Bronchial epithelial cell (primary cell): ENCODE measurements at regions not wholly inside any gene's neighbourhood (a gene's known extent, or its start where the extent isn't known, plus 50 kb on each side); places are given as distances from the start of the nearest gene placed in this dataset.

Experiments
- DNase-seq: peaks from one replicate; pipeline ENCODE4 v3.0.0-alpha.2; 2010; ENCODE audit warnings: low read depth
- FAIRE-seq: peaks from 2 replicates; lab custom pipeline; 2011; peaks lifted over from hg19 to GRCh38; lab: Jason Lieb, UNC
- H3K27me3 ChIP-seq: 2 replicates; pipeline ENCODE4 v1.5.1; 2011; ENCODE audit warnings: low read length; ENCODE audit not compliant: control insufficient read depth, insufficient read depth
- H3K36me3 ChIP-seq: 2 replicates; pipeline ENCODE4 v1.5.1; 2011; ENCODE audit warnings: low read length; ENCODE audit not compliant: control insufficient read depth, insufficient read depth
- H3K4me3 ChIP-seq: 2 replicates; pipeline ENCODE4 v1.5.1; 2011; ENCODE audit warnings: mild to moderate bottlenecking, low read depth, low read length, control low read depth
- TF ChIP-seq, protein P1 (sequence below): IDR thresholded peaks from 2 replicates; pipeline ENCODE4 v1.5.1; 2011; ENCODE audit warnings: mild to moderate bottlenecking, moderate library complexity, low read length, control low read depth, inconsistent platforms; ENCODE audit not compliant: insufficient read depth, severe bottlenecking

DNA sequence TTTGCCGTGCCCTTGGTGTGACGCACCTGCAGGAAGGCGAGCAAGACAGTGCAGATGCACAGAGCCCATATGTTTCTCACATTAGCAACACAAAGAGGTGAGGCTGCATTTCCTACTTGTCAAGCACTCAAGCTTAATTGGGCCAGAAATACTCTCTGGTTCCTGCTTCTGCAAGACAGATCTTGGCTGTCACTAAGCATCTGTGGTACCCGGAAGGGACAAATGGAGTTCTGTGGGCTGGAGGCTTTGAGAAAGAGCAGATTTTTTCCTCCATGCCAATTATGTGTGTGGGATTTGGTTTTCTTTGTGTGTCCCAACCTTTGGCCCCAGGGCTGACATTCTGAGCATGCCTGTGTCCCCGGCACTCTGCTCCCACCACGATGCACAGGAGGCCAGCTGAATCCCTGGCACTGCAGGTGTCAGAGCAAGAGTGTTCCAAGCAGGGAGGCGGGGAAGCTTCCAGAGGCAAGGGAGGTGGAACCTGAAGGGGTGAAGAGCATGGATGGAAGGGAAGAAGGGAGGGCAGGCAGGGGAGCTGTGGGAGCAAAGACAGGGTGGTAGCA is 52.0 kb upstream of the STUM start:
- H3K36me3 ChIP-seq: no peaks in the 10 kb centered on the region
- TF ChIP-seq, protein P1, sequence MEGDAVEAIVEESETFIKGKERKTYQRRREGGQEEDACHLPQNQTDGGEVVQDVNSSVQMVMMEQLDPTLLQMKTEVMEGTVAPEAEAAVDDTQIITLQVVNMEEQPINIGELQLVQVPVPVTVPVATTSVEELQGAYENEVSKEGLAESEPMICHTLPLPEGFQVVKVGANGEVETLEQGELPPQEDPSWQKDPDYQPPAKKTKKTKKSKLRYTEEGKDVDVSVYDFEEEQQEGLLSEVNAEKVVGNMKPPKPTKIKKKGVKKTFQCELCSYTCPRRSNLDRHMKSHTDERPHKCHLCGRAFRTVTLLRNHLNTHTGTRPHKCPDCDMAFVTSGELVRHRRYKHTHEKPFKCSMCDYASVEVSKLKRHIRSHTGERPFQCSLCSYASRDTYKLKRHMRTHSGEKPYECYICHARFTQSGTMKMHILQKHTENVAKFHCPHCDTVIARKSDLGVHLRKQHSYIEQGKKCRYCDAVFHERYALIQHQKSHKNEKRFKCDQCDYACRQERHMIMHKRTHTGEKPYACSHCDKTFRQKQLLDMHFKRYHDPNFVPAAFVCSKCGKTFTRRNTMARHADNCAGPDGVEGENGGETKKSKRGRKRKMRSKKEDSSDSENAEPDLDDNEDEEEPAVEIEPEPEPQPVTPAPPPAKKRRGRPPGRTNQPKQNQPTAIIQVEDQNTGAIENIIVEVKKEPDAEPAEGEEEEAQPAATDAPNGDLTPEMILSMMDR: no peak
- no peak for DNase-seq

DNA sequence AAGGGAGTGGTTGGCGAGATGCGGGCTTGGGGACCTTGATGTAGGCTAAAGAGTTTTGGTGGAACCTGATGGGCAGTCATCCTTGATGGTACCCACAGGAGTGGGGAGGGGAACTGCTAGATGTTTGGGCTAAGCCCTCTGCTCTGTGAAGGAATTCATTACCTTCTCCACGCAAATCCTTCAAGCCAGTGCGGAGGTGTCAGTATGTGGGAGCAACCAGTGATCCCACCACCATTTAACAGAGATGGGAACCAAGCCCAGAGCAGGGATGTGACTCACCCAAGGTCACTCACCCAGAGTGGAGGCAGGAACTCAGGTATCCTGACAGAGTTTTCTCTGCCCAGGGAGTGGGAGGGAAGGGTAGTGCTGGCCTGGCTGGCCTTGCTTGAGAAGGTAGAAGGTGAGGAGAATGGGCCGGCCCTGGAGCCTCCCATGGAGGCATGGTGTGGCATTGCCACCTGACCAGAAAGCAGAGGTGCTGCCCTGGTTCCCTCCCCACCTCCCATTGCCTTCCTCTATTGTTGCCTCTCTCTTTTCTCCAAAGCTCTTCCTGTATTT is 51.2 kb upstream of the STUM start:
- DNase-seq (no peak), FAIRE-seq (no peak)
- TF ChIP-seq, protein P1: no peak
- Histone ChIP-seq H3K4me3 (no peak overlapping the region), H3K27me3 (no peaks in the 10 kb centered on the region), H3K36me3 (no peaks in the 10 kb centered on the region)

More for the DNA sequence above, 52.0 kb upstream of the STUM start:
- no peak overlapping the region for H3K4me3 ChIP-seq
- H3K27me3 ChIP-seq: no peaks in the 10 kb centered on the region
- FAIRE-seq: no peak

DNA sequence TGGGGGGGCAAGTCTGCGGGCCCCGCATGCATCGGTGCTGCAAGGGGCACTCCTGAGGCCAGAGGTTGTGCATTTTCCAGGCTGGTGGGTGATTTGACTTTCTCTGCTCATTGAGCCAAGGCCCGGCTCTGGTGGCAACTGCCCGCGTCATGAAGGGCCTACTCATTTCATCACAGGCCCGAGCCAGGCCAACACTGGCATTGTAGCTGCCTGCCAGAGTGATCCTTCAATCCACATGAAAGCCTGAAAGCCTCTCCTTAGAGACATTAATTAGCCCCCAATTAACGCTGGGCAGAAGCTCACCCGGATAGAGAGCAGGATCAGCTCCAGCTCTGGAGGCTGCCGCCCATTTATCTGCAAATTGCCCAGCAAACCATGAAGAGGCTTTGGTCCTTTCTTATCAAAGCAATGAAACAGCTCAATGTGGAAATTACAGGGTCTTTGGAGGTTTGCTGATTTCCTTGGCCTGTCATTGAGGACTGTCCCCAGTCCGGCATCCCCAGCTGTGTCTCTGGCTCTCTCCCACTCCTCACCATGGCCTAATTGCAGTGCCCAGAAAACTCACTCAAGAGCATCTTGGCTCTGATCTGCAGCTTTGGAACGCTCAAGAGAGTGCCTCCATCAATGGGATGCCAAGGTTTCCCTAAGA is 50.4 kb upstream of the STUM start:
- no peak for FAIRE-seq
- DNase-seq: no peak
- TF ChIP-seq, protein P1: no peak
- Histone ChIP-seq H3K27me3 (no peaks in the 10 kb centered on the region), H3K4me3 (no peak overlapping the region), H3K36me3 (no peaks in the 10 kb centered on the region)

DNA sequence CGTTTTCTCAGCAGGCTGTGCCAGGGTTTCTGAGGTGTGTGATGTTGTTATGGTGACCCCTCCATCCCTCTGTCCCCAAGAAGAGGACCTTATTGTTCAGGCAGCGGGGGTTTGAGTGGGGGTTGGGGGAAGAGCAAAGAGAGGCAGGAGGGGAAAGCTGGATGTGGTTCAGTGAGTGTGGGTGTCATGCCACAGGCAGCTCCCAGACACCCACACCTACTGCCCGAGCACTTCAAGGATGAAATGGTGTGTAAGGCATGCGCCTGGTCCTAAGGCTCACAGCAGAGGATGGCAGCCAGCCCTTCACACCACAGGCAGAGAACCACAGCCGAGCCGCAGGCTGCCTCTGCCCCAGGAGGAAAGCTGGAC is 49.9 kb upstream of the STUM start:
- Histone ChIP-seq H3K27me3 (no peaks in the 10 kb centered on the region), H3K4me3 (no peak overlapping the region), H3K36me3 (no peaks in the 10 kb centered on the region)
- TF ChIP-seq, protein P1: no peak
- no peak for DNase-seq
- FAIRE-seq: no peak
